ENCODE measurements at regions not wholly inside any gene's neighbourhood (a gene's known extent, or its start where the extent isn't known, plus 50 kb on each side); places are given as distances from the start of the nearest gene placed in this dataset.
"Not testable (repeated sequence)": the region's sequence is repeated elsewhere in the genome, so short reads cannot be mapped to it uniquely, and the experiment has no call there.

- DNase-seq (ENCODE audit: low read depth in 2 of 2): no peak
Observed at GRCh38 chr16:72657164-72657563, 390.8 kb downstream of the ZFHX3 start.

GRCh38 chr16:72654535-72654934 is 393.4 kb downstream of the ZFHX3 start:
- DNase-seq (ENCODE audit: low read depth in 2 of 2): no peak

- no peak for DNase-seq (ENCODE audit: low read depth in 2 of 2)
Observed at GRCh38 chr16:72649254-72649944, 398.5 kb downstream of the ZFHX3 start.

GRCh38 chr16:72646615-72647014 is 401.3 kb downstream of the ZFHX3 start:
- no peak for DNase-seq (ENCODE audit: low read depth in 2 of 2)

GRCh38 chr16:72645538-72645937 is 402.4 kb downstream of the ZFHX3 start:
- DNase-seq (ENCODE audit: low read depth in 2 of 2): no peak

GRCh38 chr16:72644911-72645310 is 403.0 kb downstream of the ZFHX3 start:
- DNase-seq (ENCODE audit: low read depth in 2 of 2): no peak

GRCh38 chr16:72639494-72639893 is 408.4 kb downstream of the ZFHX3 start:
- DNase-seq (ENCODE audit: low read depth in 2 of 2): no peak

GRCh38 chr16:72637306-72637705 is 410.6 kb downstream of the ZFHX3 start:
- DNase-seq (ENCODE audit: low read depth in 2 of 2): no peak

- no peak for DNase-seq (ENCODE audit: low read depth in 2 of 2)
Observed at GRCh38 chr16:72635694-72636093, 412.2 kb downstream of the ZFHX3 start.

GRCh38 chr16:72635104-72635503 is 412.8 kb downstream of the ZFHX3 start:
- no peak for DNase-seq (ENCODE audit: low read depth in 2 of 2)

- not testable (repeated sequence) for DNase-seq (ENCODE audit: low read depth in 2 of 2)
Observed at GRCh38 chr16:72627182-72627896, 420.6 kb downstream of the ZFHX3 start.

GRCh38 chr16:72626623-72627022 is 421.3 kb downstream of the ZFHX3 start:
- DNase-seq (ENCODE audit: low read depth in 2 of 2): no peak

GRCh38 chr16:72621651-72622050 is 426.3 kb downstream of the ZFHX3 start:
- no peak for DNase-seq (ENCODE audit: low read depth in 2 of 2)

GRCh38 chr16:72620853-72621252 is 427.1 kb downstream of the ZFHX3 start:
- no peak for DNase-seq (ENCODE audit: low read depth in 2 of 2)

- no peak for DNase-seq (ENCODE audit: low read depth in 2 of 2)
Observed at GRCh38 chr16:72620348-72620747, 427.6 kb downstream of the ZFHX3 start.

GRCh38 chr16:72615856-72616255 is 432.1 kb downstream of the ZFHX3 start:
- DNase-seq (ENCODE audit: low read depth in 2 of 2): no peak

GRCh38 chr16:72612718-72613117 is 435.2 kb downstream of the ZFHX3 start:
- DNase-seq (ENCODE audit: low read depth in 2 of 2): no peak

- no peak for DNase-seq (ENCODE audit: low read depth in 2 of 2)
Observed at GRCh38 chr16:72612256-72612655, 435.7 kb downstream of the ZFHX3 start.

GRCh38 chr16:72609933-72610332 is 438.0 kb upstream of the PMFBP1 start:
- no peak for DNase-seq (ENCODE audit: low read depth in 2 of 2)

- DNase-seq (ENCODE audit: low read depth in 2 of 2): no peak
Observed at GRCh38 chr16:72609066-72609465, 437.1 kb upstream of the PMFBP1 start.

GRCh38 chr16:72604375-72604774 is 432.4 kb upstream of the PMFBP1 start:
- DNase-seq (ENCODE audit: low read depth in 2 of 2): no peak

- DNase-seq (ENCODE audit: low read depth in 2 of 2): no peak
Observed at GRCh38 chr16:72602499-72602898, 430.5 kb upstream of the PMFBP1 start.

GRCh38 chr16:72598696-72599095 is 426.7 kb upstream of the PMFBP1 start:
- DNase-seq (ENCODE audit: low read depth in 2 of 2): no peak

All from stimulated activated CD4-positive, alpha-beta T cell treated with anti-CD3 and anti-CD28 coated beads, Interleukin-1b, Interleukin-23, amount 100 ng/mL, for 1 hour (primary cell).